Activated CD4-positive, alpha-beta T cell treated with anti-CD3 and anti-CD28 coated beads for 36 hours (primary cell): ENCODE measurements at regions not wholly inside any gene's neighbourhood (a gene's known extent, or its start where the extent isn't known, plus 50 kb on each side); places are given as distances from the start of the nearest gene placed in this dataset.
"Not testable (repeated sequence)": the region's sequence is repeated elsewhere in the genome, so short reads cannot be mapped to it uniquely, and the experiment has no call there.

Experiments used
- ATAC-seq: fragments of 200-7000 bp; cut with Tn5 transposase; one replicate; pipeline ENCODE4 v1.10.0; 2021; ENCODE audit warnings: mild to moderate bottlenecking, moderate library complexity
- CTCF ChIA-PET: fragments of 350-600 bp; sonication (Branson Sonifier 250); formaldehyde crosslinking; loops from one replicate; lab custom pipeline; 2021; ENCODE audit warnings: antibody characterized with exemption; lab: Charles Lee
- POLR2A ChIA-PET: fragments of 350-600 bp; sonication (Branson Sonifier 250); formaldehyde crosslinking; loops from one replicate; lab custom pipeline; 2021; ENCODE audit warnings: antibody characterized with exemption, inconsistent platforms; lab: Charles Lee
- DNase-seq: peaks from one replicate; pipeline ENCODE4 v3.0.0-alpha.2; 2020
- H3K27ac Mint-ChIP-seq: one replicate; pipeline ENCODE4 v1.8.0; 2021; ENCODE audit warnings: mixed read lengths
- H3K27me3 Mint-ChIP-seq: one replicate; pipeline ENCODE4 v1.8.0; 2021; ENCODE audit warnings: mixed read lengths
- H3K36me3 Mint-ChIP-seq: one replicate; pipeline ENCODE4 v1.8.0; 2021; ENCODE audit warnings: low read depth, mixed read lengths
- H3K4me1 Mint-ChIP-seq: one replicate; pipeline ENCODE4 v1.8.0; 2021; ENCODE audit warnings: mixed read lengths
- H3K4me3 Mint-ChIP-seq: one replicate; pipeline ENCODE4 v1.8.0; 2021; ENCODE audit warnings: mild to moderate bottlenecking, moderate library complexity, mixed read lengths
- H3K9me3 Mint-ChIP-seq: one replicate; pipeline ENCODE4 v1.8.0; 2021; ENCODE audit warnings: low read depth, mixed read lengths
- intact Hi-C, 2 experiments: fragments of 100-400 bp; cut with DNase I in 1 of 2; cut with micrococcal nuclease in 1 of 2; formaldehyde crosslinking; loops; one replicate each; pipeline versions ENCODE4 v1.14.2 to v1.15.1; 2022 to 2024; cut with DNase I, micrococcal nuclease

GRCh38 chr7:63856466-63856865 lies 142.2 kb upstream of the ZNF722 start:
- ATAC-seq, H3K27ac Mint-ChIP-seq: not testable (repeated sequence)

GRCh38 chr7:63867127-63867526 lies 131.5 kb upstream of the ZNF722 start:
- H3K27ac Mint-ChIP-seq: no peak overlapping the region
- H3K9me3 Mint-ChIP-seq: peaks cover 28% of the 10 kb centered on the region
- H3K4me1 Mint-ChIP-seq: no peaks in the 10 kb centered on the region
- H3K4me3 Mint-ChIP-seq: no peak overlapping the region
- H3K27me3 Mint-ChIP-seq: no peaks in the 10 kb centered on the region
- intact Hi-C loops: no loop called here
- no peaks in the 10 kb centered on the region for H3K36me3 Mint-ChIP-seq
- CTCF ChIA-PET: no interaction called here
- POLR2A ChIA-PET: no interaction called here
- DNase-seq (no peak), ATAC-seq (no peak)

More at GRCh38 chr7:63856466-63856865, 142.2 kb upstream of the ZNF722 start:
- H3K27me3 Mint-ChIP-seq, H3K4me1 Mint-ChIP-seq, H3K36me3 Mint-ChIP-seq, H3K4me3 Mint-ChIP-seq, POLR2A ChIA-PET, intact Hi-C loops, DNase-seq, CTCF ChIA-PET: not testable (repeated sequence)
- H3K9me3 Mint-ChIP-seq: peaks cover 21% of the 10 kb centered on the region

- H3K27ac Mint-ChIP-seq, H3K27me3 Mint-ChIP-seq, CTCF ChIA-PET, H3K4me1 Mint-ChIP-seq, H3K4me3 Mint-ChIP-seq, ATAC-seq, POLR2A ChIA-PET, H3K36me3 Mint-ChIP-seq, DNase-seq: not testable (repeated sequence)
- H3K9me3 Mint-ChIP-seq: peaks cover 35% of the 10 kb centered on the region
- intact Hi-C loops: loop anchor here in 1 of 2 experiments (10.0 kb wide), 1 partner anchor 201 kb away; no protein-coding TSS in a partner anchor
Observed at GRCh38 chr7:63874242-63874641, 124.4 kb upstream of the ZNF722 start.

- CTCF ChIA-PET: no interaction called here
- POLR2A ChIA-PET: no interaction called here
- Mint-ChIP-seq H3K4me1 (no peaks in the 10 kb centered on the region), H3K9me3 (peaks cover 48% of the 10 kb centered on the region), H3K27ac (no peak overlapping the region), H3K36me3 (peaks cover 13% of the 10 kb centered on the region), H3K4me3 (no peak overlapping the region), H3K27me3 (no peaks in the 10 kb centered on the region)
- ATAC-seq (no peak), DNase-seq (no peak)
- intact Hi-C loops: loop anchor here in 1 of 2 experiments (10.0 kb wide), 1 partner anchor 198 kb away; no protein-coding TSS in a partner anchor
Observed at GRCh38 chr7:63876707-63877322, 121.8 kb upstream of the ZNF722 start.

GRCh38 chr7:63887031-63887430 lies 111.6 kb upstream of the ZNF722 start:
- H3K9me3 Mint-ChIP-seq: peaks cover 23% of the 10 kb centered on the region
- intact Hi-C loops: loop anchor here in 1 of 2 experiments (10.0 kb wide), 1 partner anchor 48 kb away; no protein-coding TSS in a partner anchor
- ATAC-seq: no peak
- H3K36me3 Mint-ChIP-seq: peaks cover 4% of the 10 kb centered on the region
- DNase-seq: no peak
- ChIA-PET CTCF (no interaction called here), POLR2A (no interaction called here)
- H3K4me1 Mint-ChIP-seq: no peaks in the 10 kb centered on the region
- no peak overlapping the region for H3K4me3 Mint-ChIP-seq
- peaks cover 3% of the 10 kb centered on the region for H3K27me3 Mint-ChIP-seq
- no peak overlapping the region for H3K27ac Mint-ChIP-seq

GRCh38 chr7:63899691-63900393 lies 98.8 kb upstream of the ZNF722 start:
- DNase-seq (peak; percentile 92), ATAC-seq (peak; percentile 86)
- intact Hi-C loops: loop anchor here (1.0 to 10.0 kb wide), 10 partner anchors 26 to 1472 kb away; partner anchors contain the start of genes ZNF107 (in 1 of the 2), ZNF138 (in 1 of the 2), ZNF680 (in 1 of the 2) and ZNF92 (in 1 of the 2)
- POLR2A ChIA-PET: interaction anchor here (1.2 kb wide), 1 partner anchor 26 kb away, joined by 7 read pairs; no protein-coding TSS in a partner anchor
- Mint-ChIP-seq H3K27me3 (no peaks in the 10 kb centered on the region), H3K36me3 (peaks cover 9% of the 10 kb centered on the region), H3K4me3 (peak overlapping the region; percentile 85), H3K4me1 (no peaks in the 10 kb centered on the region), H3K9me3 (peaks cover 8% of the 10 kb centered on the region), H3K27ac (peak overlapping the region; percentile 77)
- CTCF ChIA-PET: interaction anchor here (0.6 to 1.2 kb wide), 2 partner anchors 27 to 770 kb away, joined by 3 to 4 read pairs; no protein-coding TSS in a partner anchor

GRCh38 chr7:63900394-63901203 lies 98.0 kb upstream of the ZNF722 start:
- peak overlapping the region; percentile 77 for H3K27ac Mint-ChIP-seq
- peaks cover 8% of the 10 kb centered on the region for H3K9me3 Mint-ChIP-seq
- peak overlapping the region; percentile 85 for H3K4me3 Mint-ChIP-seq
- DNase-seq: peak; percentile 96
- H3K36me3 Mint-ChIP-seq: peaks cover 11% of the 10 kb centered on the region
- POLR2A ChIA-PET: interaction anchor here (0.8 to 1.2 kb wide), 2 partner anchors 18 to 25 kb away, joined by 3 to 7 read pairs; no protein-coding TSS in a partner anchor
- H3K4me1 Mint-ChIP-seq: no peaks in the 10 kb centered on the region
- CTCF ChIA-PET: interaction anchor here (0.6 to 1.5 kb wide), 4 partner anchors 22 to 769 kb away, joined by 3 to 5 read pairs (median 4); no protein-coding TSS in a partner anchor
- no peaks in the 10 kb centered on the region for H3K27me3 Mint-ChIP-seq
- intact Hi-C loops: loop anchor here (1.0 to 10.0 kb wide), 10 partner anchors 26 to 1472 kb away; partner anchors contain the start of genes ZNF107 (in 1 of the 2), ZNF138 (in 1 of the 2), ZNF680 (in 1 of the 2) and ZNF92 (in 1 of the 2)
- peak; percentile 96 for ATAC-seq

- H3K4me1 Mint-ChIP-seq, H3K9me3 Mint-ChIP-seq, H3K27me3 Mint-ChIP-seq, ATAC-seq: not testable (repeated sequence)
- peaks cover 14% of the 10 kb centered on the region for H3K36me3 Mint-ChIP-seq
- CTCF ChIA-PET: interaction anchor here (1.2 to 1.5 kb wide), 3 partner anchors 21 to 26 kb away, joined by 3 to 5 read pairs (median 4); no protein-coding TSS in a partner anchor
- POLR2A ChIA-PET: interaction anchor here (0.8 to 1.2 kb wide), 2 partner anchors 17 to 25 kb away, joined by 3 to 7 read pairs; no protein-coding TSS in a partner anchor
- H3K27ac Mint-ChIP-seq: peak overlapping the region; percentile 77
- DNase-seq: peak; percentile 28
- intact Hi-C loops: loop anchor here (5.0 to 10.0 kb wide), 5 partner anchors 894 to 1471 kb away; partner anchors contain the start of genes ZNF138 (in 1 of the 2) and ZNF92 (in 1 of the 2)
- peak overlapping the region; percentile 85 for H3K4me3 Mint-ChIP-seq
Observed at GRCh38 chr7:63901204-63901506, 97.5 kb upstream of the ZNF722 start.

- Mint-ChIP-seq H3K36me3 (peaks cover 18% of the 10 kb centered on the region), H3K4me1 (peaks cover 3% of the 10 kb centered on the region), H3K4me3 (no peak overlapping the region), H3K27me3 (no peaks in the 10 kb centered on the region), H3K27ac (no peak overlapping the region), H3K9me3 (peaks cover 6% of the 10 kb centered on the region)
- no peak for DNase-seq
- intact Hi-C loops: no loop called here
- CTCF ChIA-PET: no interaction called here
- POLR2A ChIA-PET: no interaction called here
- ATAC-seq: no peak
Observed at GRCh38 chr7:63918986-63919385, 79.7 kb upstream of the ZNF722 start.

- peak; percentile 41 for DNase-seq
- Mint-ChIP-seq H3K4me1 (peaks cover 16% of the 10 kb centered on the region), H3K27ac (peak overlapping the region; percentile 93), H3K9me3 (peaks cover 4% of the 10 kb centered on the region), H3K4me3 (peak overlapping the region; percentile 87), H3K27me3 (no peaks in the 10 kb centered on the region), H3K36me3 (peaks cover 10% of the 10 kb centered on the region)
- ATAC-seq: no peak
- ChIA-PET POLR2A (interaction anchor here (1.6 kb wide), 1 partner anchor 24 kb away, joined by 7 read pairs; no protein-coding TSS in a partner anchor), CTCF (interaction anchor here (1.0 kb wide), 1 partner anchor 24 kb away, joined by 5 read pairs; no protein-coding TSS in a partner anchor)
- intact Hi-C loops: loop anchor here (2.0 to 10.0 kb wide), 3 partner anchors 390 to 1447 kb away; partner anchors contain the start of genes ZNF680 (in 1 of the 2) and ZNF92 (in 1 of the 2)
Observed at GRCh38 chr7:63925262-63925625, 73.4 kb upstream of the ZNF722 start.
